KG1 (cell line): ENCODE measurements at regions not wholly inside any gene's neighbourhood (a gene's known extent, or its start where the extent isn't known, plus 50 kb on each side); places are given as distances from the start of the nearest gene placed in this dataset.

Experiments used
- DNase-seq: peaks from one replicate; lab custom pipeline; 2025; lab: John Stamatoyannopoulos, UW

- no peak for DNase-seq
These were observed 87.1 kb upstream of the ATF7IP start for GRCh38 chr12:14278294-14278953.

GRCh38 chr12:14279845-14280244 is 85.6 kb upstream of the ATF7IP start:
- DNase-seq = no peak

- no peak for DNase-seq
These were observed 84.6 kb upstream of the ATF7IP start for GRCh38 chr12:14280921-14281320.

- DNase-seq = no peak
These were observed 83.9 kb upstream of the ATF7IP start for GRCh38 chr12:14281539-14281938.

GRCh38 chr12:14283489-14284144 is 81.9 kb upstream of the ATF7IP start:
- DNase-seq = no peak

- DNase-seq = no peak
These were observed 81.2 kb upstream of the ATF7IP start for GRCh38 chr12:14284184-14284722.

- no peak for DNase-seq
These were observed 75.9 kb upstream of the ATF7IP start for GRCh38 chr12:14289601-14290000.

- no peak for DNase-seq
These were observed 74.5 kb upstream of the ATF7IP start for GRCh38 chr12:14290951-14291350.

GRCh38 chr12:14303661-14304155 is 61.8 kb upstream of the ATF7IP start:
- DNase-seq = no peak

- DNase-seq = no peak
These were observed 58.5 kb upstream of the ATF7IP start for GRCh38 chr12:14307004-14307403.

- no peak for DNase-seq
These were observed 57.0 kb upstream of the ATF7IP start for GRCh38 chr12:14308516-14308915.

- no peak for DNase-seq
These were observed 54.6 kb upstream of the ATF7IP start for GRCh38 chr12:14310866-14311265.

- DNase-seq = no peak
These were observed 51.9 kb upstream of the ATF7IP start for GRCh38 chr12:14313379-14314138.

GRCh38 chr12:14314801-14315200 is 50.7 kb upstream of the ATF7IP start:
- DNase-seq = no peak

GRCh38 chr12:14315501-14315900 is 50.0 kb upstream of the ATF7IP start:
- DNase-seq = no peak
